ENCODE measurements at regions not wholly inside any gene's neighbourhood (a gene's known extent, or its start where the extent isn't known, plus 50 kb on each side); places are given as distances from the start of the nearest gene placed in this dataset.
"Not testable (repeated sequence)": the region's sequence is repeated elsewhere in the genome, so short reads cannot be mapped to it uniquely, and the experiment has no call there.

DNA sequence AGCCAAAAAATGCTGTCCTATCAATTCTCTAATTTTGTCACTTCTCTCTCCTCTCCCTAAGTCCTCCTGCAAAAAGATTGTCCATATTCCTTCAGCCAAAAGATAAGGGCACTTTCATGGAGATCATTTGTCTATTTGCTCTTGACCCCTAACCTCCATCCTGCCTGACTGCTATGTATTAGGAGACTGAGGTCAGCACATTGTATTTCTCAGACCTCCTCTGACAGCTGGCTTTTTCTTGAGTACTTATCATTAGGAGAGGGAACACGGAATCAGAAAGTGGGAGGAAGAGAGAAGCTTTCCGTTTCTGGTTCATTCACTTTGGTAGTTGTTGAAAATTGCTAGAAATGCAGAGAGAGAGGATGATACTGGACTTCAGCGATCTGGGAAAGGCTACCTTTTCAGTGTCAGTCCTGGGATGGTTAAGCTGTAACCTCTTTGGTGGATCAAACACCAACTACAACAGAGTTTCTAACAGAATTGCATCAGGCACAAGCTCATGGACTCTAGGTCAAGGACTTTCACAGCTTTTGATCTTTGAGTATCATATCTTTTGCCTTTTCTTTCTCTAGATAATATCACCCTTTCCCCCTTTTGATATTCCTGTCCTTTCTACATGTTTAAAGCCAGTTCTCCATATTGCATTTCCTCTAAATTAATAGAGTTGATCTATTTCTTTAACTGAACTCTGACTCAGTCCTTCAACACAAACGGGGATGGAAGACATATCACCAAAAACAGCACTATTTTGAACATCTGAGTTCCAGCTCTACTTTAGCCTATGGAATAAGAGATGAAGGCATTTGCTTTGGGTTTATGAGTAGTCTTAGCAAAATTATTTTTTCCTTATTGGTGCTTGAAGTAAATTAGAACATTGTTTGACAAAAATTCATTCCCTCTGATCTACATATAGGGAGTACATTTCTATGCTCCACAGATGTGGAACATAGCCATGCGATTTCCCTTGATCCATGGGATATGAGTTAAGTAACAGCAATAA is 63.3 kb upstream of the KYNU start:
- H3K9me3 ChIP-seq (ENCODE audit: control insufficient read depth, insufficient read depth, low read depth, low read length): no peaks in the 10 kb centered on the region
- no peak overlapping the region for H3K4me3 ChIP-seq (ENCODE audit: low read depth in 2 of 2, low read length in 2 of 2)
- no TSS peak for BruUV-seq (replicated peaks)
- TF ChIP-seq TCF7L2 (IDR thresholded peaks at IDR 0.05; ENCODE audit: low read depth, low read length): no peak
- TF ChIP-seq SIN3A (IDR thresholded peaks at IDR 0.05; ENCODE audit: borderline replicate concordance, insufficient read depth, low read depth, low read length): no peak
- TF ChIP-seq, protein P1, sequence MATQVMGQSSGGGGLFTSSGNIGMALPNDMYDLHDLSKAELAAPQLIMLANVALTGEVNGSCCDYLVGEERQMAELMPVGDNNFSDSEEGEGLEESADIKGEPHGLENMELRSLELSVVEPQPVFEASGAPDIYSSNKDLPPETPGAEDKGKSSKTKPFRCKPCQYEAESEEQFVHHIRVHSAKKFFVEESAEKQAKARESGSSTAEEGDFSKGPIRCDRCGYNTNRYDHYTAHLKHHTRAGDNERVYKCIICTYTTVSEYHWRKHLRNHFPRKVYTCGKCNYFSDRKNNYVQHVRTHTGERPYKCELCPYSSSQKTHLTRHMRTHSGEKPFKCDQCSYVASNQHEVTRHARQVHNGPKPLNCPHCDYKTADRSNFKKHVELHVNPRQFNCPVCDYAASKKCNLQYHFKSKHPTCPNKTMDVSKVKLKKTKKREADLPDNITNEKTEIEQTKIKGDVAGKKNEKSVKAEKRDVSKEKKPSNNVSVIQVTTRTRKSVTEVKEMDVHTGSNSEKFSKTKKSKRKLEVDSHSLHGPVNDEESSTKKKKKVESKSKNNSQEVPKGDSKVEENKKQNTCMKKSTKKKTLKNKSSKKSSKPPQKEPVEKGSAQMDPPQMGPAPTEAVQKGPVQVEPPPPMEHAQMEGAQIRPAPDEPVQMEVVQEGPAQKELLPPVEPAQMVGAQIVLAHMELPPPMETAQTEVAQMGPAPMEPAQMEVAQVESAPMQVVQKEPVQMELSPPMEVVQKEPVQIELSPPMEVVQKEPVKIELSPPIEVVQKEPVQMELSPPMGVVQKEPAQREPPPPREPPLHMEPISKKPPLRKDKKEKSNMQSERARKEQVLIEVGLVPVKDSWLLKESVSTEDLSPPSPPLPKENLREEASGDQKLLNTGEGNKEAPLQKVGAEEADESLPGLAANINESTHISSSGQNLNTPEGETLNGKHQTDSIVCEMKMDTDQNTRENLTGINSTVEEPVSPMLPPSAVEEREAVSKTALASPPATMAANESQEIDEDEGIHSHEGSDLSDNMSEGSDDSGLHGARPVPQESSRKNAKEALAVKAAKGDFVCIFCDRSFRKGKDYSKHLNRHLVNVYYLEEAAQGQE (IDR thresholded peaks at IDR 0.05; ENCODE audit: insufficient read depth in 1 of 2, low read depth in 2 of 2, low read length in 1 of 2): no peak
- TF ChIP-seq, protein P2, sequence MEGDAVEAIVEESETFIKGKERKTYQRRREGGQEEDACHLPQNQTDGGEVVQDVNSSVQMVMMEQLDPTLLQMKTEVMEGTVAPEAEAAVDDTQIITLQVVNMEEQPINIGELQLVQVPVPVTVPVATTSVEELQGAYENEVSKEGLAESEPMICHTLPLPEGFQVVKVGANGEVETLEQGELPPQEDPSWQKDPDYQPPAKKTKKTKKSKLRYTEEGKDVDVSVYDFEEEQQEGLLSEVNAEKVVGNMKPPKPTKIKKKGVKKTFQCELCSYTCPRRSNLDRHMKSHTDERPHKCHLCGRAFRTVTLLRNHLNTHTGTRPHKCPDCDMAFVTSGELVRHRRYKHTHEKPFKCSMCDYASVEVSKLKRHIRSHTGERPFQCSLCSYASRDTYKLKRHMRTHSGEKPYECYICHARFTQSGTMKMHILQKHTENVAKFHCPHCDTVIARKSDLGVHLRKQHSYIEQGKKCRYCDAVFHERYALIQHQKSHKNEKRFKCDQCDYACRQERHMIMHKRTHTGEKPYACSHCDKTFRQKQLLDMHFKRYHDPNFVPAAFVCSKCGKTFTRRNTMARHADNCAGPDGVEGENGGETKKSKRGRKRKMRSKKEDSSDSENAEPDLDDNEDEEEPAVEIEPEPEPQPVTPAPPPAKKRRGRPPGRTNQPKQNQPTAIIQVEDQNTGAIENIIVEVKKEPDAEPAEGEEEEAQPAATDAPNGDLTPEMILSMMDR (IDR thresholded peaks at IDR 0.05): no peak
- intact Hi-C loops (cut with micrococcal nuclease; ENCODE audit: unreplicated experiment) (no loop called here), in situ Hi-C loops (cut with HindIII; ENCODE audit: low pct_unique_long_range_greater_than_20kb, low sequenced_read_pairs) (no loop called here)
- no peak overlapping the region for H3K27ac ChIP-seq (ENCODE audit: low read length)
- POLR2A ChIA-PET: no interaction called here
- no peaks in the 10 kb centered on the region for H3K4me1 ChIP-seq (ENCODE audit: control insufficient read depth, insufficient read depth, low read length)
- H3K27me3 ChIP-seq (ENCODE audit: control insufficient read depth, insufficient read depth, low read length): no peaks in the 10 kb centered on the region
- no peaks in the 10 kb centered on the region for H3K36me3 ChIP-seq (ENCODE audit: control insufficient read depth, insufficient read depth, low read length)
- DNase-seq (ENCODE audit: low read depth, low spot score) (no peak), ATAC-seq (no peak)
- CTCF ChIA-PET: no interaction called here

DNA sequence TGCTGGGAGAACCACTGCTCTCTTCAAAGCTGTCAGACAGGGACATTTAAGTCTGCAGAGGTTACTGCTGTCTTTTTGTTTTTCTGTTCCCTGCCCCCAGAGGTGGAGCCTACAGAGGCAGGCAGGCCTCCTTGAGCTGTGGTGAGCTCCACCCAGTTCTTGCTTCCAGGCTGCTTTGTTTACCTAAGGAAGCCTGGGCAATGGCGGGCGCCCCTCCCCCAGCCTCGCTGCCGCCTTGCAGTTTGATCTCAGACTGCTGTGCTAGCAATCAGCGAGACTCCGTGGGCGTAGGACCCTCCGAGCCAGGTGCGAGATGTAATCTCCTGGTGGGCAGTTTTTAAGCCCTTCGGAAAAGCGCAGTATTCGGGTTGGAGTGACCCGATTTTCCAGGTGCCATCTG is 65.8 kb upstream of the KYNU start:
- intact Hi-C loops (cut with micrococcal nuclease; ENCODE audit: unreplicated experiment); BruUV-seq (replicated peaks); H3K27ac ChIP-seq (ENCODE audit: low read length); in situ Hi-C loops (cut with HindIII; ENCODE audit: low pct_unique_long_range_greater_than_20kb, low sequenced_read_pairs); H3K4me3 ChIP-seq (ENCODE audit: low read depth in 2 of 2, low read length in 2 of 2); POLR2A ChIA-PET; H3K36me3 ChIP-seq (ENCODE audit: control insufficient read depth, insufficient read depth, low read length); H3K9me3 ChIP-seq (ENCODE audit: control insufficient read depth, insufficient read depth, low read depth, low read length); ATAC-seq; H3K27me3 ChIP-seq (ENCODE audit: control insufficient read depth, insufficient read depth, low read length); DNase-seq (ENCODE audit: low read depth, low spot score); CTCF ChIA-PET; H3K4me1 ChIP-seq (ENCODE audit: control insufficient read depth, insufficient read depth, low read length): not testable (repeated sequence)

DNA sequence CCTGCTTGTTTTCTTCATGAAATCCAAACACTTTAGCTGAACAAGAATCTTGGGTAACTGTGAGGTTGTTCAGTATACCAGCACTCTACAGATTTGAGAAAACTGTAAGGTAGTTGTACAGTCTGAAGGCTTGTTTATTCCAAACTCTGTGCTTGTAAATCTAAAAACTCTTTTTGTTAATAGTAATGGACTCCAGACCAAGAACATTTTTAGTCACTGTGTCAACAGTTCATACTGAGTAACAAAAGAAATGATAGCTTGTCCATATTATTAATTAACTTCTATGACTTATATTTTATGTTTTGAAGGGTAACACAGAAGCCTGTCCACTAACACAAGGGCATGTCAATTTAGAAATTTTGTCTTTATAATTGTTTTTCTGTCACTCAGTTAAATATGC is 72.2 kb upstream of the KYNU start:
- Histone ChIP-seq H3K9me3 (ENCODE audit: control insufficient read depth, insufficient read depth, low read depth, low read length) (no peaks in the 10 kb centered on the region), H3K4me1 (ENCODE audit: control insufficient read depth, insufficient read depth, low read length) (no peaks in the 10 kb centered on the region), H3K27me3 (ENCODE audit: control insufficient read depth, insufficient read depth, low read length) (no peaks in the 10 kb centered on the region), H3K36me3 (ENCODE audit: control insufficient read depth, insufficient read depth, low read length) (no peaks in the 10 kb centered on the region), H3K4me3 (ENCODE audit: low read depth in 2 of 2, low read length in 2 of 2) (no peak overlapping the region), H3K27ac (ENCODE audit: low read length) (no peak overlapping the region)
- TF ChIP-seq SIN3A (IDR thresholded peaks at IDR 0.05; ENCODE audit: borderline replicate concordance, insufficient read depth, low read depth, low read length) (no peak), TCF7L2 (IDR thresholded peaks at IDR 0.05; ENCODE audit: low read depth, low read length) (no peak), POLR2AphosphoS5 (IDR thresholded peaks at IDR 0.05; ENCODE audit: low read depth, low read length) (no peak)
- TF ChIP-seq, protein P1 (IDR thresholded peaks at IDR 0.05; ENCODE audit: insufficient read depth in 1 of 2, low read depth in 2 of 2, low read length in 1 of 2): no peak
- TF ChIP-seq, protein P2 (IDR thresholded peaks at IDR 0.05): no peak
- in situ Hi-C loops (cut with HindIII; ENCODE audit: low pct_unique_long_range_greater_than_20kb, low sequenced_read_pairs) (no loop called here), intact Hi-C loops (cut with micrococcal nuclease; ENCODE audit: unreplicated experiment) (no loop called here)
- no TSS peak for BruUV-seq (replicated peaks)
- DNase-seq (ENCODE audit: low read depth, low spot score) (no peak), ATAC-seq (no peak)
- CTCF ChIA-PET: no interaction called here
- POLR2A ChIA-PET: no interaction called here
